ENCODE measurements at regions not wholly inside any gene's neighbourhood (a gene's known extent, or its start where the extent isn't known, plus 50 kb on each side); places are given as distances from the start of the nearest gene placed in this dataset.

DNA sequence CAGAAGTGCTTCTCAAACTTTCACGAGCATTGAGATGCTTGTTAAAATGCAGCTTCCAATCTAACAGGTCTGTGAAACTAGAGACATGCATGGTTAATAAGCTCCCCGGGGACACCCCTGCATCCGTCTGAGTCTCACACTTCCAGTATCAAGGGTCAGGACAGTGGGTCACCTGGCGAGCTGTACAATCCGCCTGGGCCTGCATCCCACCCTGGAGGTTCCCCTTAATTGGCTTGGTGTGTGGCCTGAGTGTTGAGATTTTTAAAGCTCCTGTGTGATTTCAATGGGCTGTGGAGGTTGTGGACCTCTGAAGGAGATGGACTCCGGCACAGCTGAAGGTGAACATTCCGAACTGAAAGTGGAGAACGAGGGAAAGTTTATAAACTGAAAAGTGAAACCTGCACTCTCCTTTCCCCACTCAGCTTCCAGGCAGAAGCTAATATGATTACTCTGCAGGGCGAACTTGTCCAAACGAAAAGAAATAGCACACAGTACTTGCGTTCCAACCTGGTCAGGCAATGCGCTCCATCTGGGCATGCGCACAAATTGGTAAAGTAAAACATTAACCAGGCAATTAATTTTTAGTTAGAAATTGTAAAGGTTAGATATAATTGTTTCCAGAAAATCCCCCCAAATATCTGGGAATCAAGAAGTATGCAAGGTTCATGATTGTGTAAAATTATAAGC lies 191.7 kb upstream of the ALKAL2 start:
- no peak overlapping the region for H3K4me2 ChIP-seq (ENCODE audit: insufficient read depth in 1 of 2, low read depth in 2 of 2, low read length in 2 of 2)
- FAIRE-seq (no peak), DNase-seq (ENCODE audit: low read depth in 1 of 2, low spot score in 2 of 2) (no peak)
- H2BK15ac ChIP-seq (ENCODE audit: low read length): no peak overlapping the region
- no peak overlapping the region for H4K91ac ChIP-seq (replicated peaks; ENCODE audit: insufficient read length, low read length)
- H2BK120ac ChIP-seq (replicated peaks; ENCODE audit: low read depth, low read length): no peak overlapping the region
- H3K4me1 ChIP-seq (replicated peaks in 1 of 4; ENCODE audit: control insufficient read depth in 3 of 4, insufficient read depth in 4 of 4, low read length in 3 of 4): no peaks in the 10 kb centered on the region; a peak in 1 of 7 replicates
- no peak overlapping the region for H3K4me3 ChIP-seq (ENCODE audit: extremely low read depth in 1 of 4, insufficient read depth in 2 of 4, low read depth in 3 of 4, low read length in 4 of 4)
- H3K79me2 ChIP-seq (ENCODE audit: control insufficient read depth in 1 of 2, insufficient read depth in 2 of 2, low read length in 2 of 2): no peaks in the 10 kb centered on the region
- no peak overlapping the region for H2BK20ac ChIP-seq (ENCODE audit: low read length)
- no peaks in the 10 kb centered on the region for H3K79me1 ChIP-seq (ENCODE audit: low read depth, low read length)
- H2AFZ ChIP-seq (ENCODE audit: low read length): 0 out of 2 replicates have a peak overlapping the region, but pooled peaks have one; percentile 0
- POLR2A ChIA-PET (ENCODE audit: partially characterized antibody): interaction anchor here (1.2 to 1.4 kb wide), 2 partner anchors 11 to 63 kb away, joined by 3 to 4 read pairs; no protein-coding TSS in a partner anchor
- H3K36me3 ChIP-seq (ENCODE audit: control insufficient read depth in 2 of 4, insufficient read depth in 4 of 4, low read length in 3 of 4): no peaks in the 10 kb centered on the region
- H3K27me3 ChIP-seq (replicated peaks in 1 of 4; ENCODE audit: control insufficient read depth in 3 of 4, extremely low read depth in 1 of 4, insufficient read depth in 3 of 4, low read length in 3 of 4): no peaks in the 10 kb centered on the region
- H4K20me1 ChIP-seq (replicated peaks in 1 of 2; ENCODE audit: control insufficient read depth in 1 of 2, insufficient read depth in 2 of 2, low read length in 2 of 2): no peaks in the 10 kb centered on the region
- no peak overlapping the region for H3K23ac ChIP-seq (ENCODE audit: insufficient read length)
- no peak overlapping the region for H4K8ac ChIP-seq (ENCODE audit: extremely low read depth, insufficient read depth, low read length)
- 89% methylated on average over 13 of the region's 13 CpGs; no CpG with 5 or more reads in 1 of the 2 experiments for whole genome bisulfite sequencing, 2 experiments (ENCODE audit: extremely low coverage in 1 of 2, insufficient coverage in 1 of 2, insufficient read length in 1 of 2, insufficient replicate concordance in 2 of 2, low coverage in 1 of 2, low lambda C conversion rate in 2 of 2, missing lambda C conversion rate in 1 of 2)
- no peak overlapping the region for H2AK5ac ChIP-seq (ENCODE audit: low read depth, low read length)
- no peak overlapping the region for H2BK12ac ChIP-seq (ENCODE audit: low read depth, low read length)
- H3K14ac ChIP-seq (ENCODE audit: insufficient read length): no peak overlapping the region
- H3K23me2 ChIP-seq (ENCODE audit: low read depth, low read length): no peaks in the 10 kb centered on the region
- no peak overlapping the region for H3K27ac ChIP-seq (ENCODE audit: low read depth, low read length)
- no peaks in the 10 kb centered on the region for H3K9me3 ChIP-seq (ENCODE audit: insufficient read depth in 2 of 2, low read depth in 1 of 2, low read length in 1 of 2)
- H3K18ac ChIP-seq (ENCODE audit: extremely low read depth, low read length): no peak overlapping the region
- H3K4ac ChIP-seq (replicated peaks; ENCODE audit: insufficient read length, low read depth, low read length): no peak overlapping the region
- CTCF ChIA-PET (ENCODE audit: partially characterized antibody): interaction anchor here (1.8 to 2.0 kb wide), 2 partner anchors 9 to 21 kb away, joined by 7 to 8 read pairs; no protein-coding TSS in a partner anchor
- H2BK5ac ChIP-seq (ENCODE audit: low read depth, low read length): no peak overlapping the region
- H3K56ac ChIP-seq (replicated peaks; ENCODE audit: insufficient read length, low read depth, low read length): no peak overlapping the region
- H4K5ac ChIP-seq (ENCODE audit: insufficient read length, low read depth, low read length): no peak overlapping the region
- H3K9ac ChIP-seq (replicated peaks in 1 of 4; ENCODE audit: extremely low read depth in 1 of 4, low read depth in 3 of 4, low read length in 3 of 4): no peak overlapping the region
- no peak for TF ChIP-seq CREB1 (IDR thresholded peaks at IDR 0.05)
- no peak for TF ChIP-seq BCL11A (IDR thresholded peaks at IDR 0.05; ENCODE audit: low read depth in 2 of 2, low read length in 2 of 2)
- TF ChIP-seq YY1 (IDR thresholded peaks at IDR 0.05; ENCODE audit: low read depth, low read length): no peak
- no peak for TF ChIP-seq TEAD4 (IDR thresholded peaks at IDR 0.05; ENCODE audit: low read depth, low read length)
- no peak for TF ChIP-seq EGR1 (IDR thresholded peaks at IDR 0.05; ENCODE audit: borderline replicate concordance, low read depth, low read length)
- TF ChIP-seq, protein P1, sequence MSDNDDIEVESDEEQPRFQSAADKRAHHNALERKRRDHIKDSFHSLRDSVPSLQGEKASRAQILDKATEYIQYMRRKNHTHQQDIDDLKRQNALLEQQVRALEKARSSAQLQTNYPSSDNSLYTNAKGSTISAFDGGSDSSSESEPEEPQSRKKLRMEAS (IDR thresholded peaks at IDR 0.05): no peak
- no peak for TF ChIP-seq GABPA (IDR thresholded peaks at IDR 0.05; ENCODE audit: borderline replicate concordance, insufficient read depth, low read length)
- no peak for TF ChIP-seq POU5F1 (IDR thresholded peaks at IDR 0.05; ENCODE audit: low read depth, low read length)
- no peak for TF ChIP-seq JUN (IDR thresholded peaks at IDR 0.05; ENCODE audit: low read depth, low read length)
- TF ChIP-seq, protein P2, sequence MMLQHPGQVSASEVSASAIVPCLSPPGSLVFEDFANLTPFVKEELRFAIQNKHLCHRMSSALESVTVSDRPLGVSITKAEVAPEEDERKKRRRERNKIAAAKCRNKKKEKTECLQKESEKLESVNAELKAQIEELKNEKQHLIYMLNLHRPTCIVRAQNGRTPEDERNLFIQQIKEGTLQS (IDR thresholded peaks at IDR 0.05; ENCODE audit: insufficient read depth, low read depth, low read length): no peak
- TF ChIP-seq TBP (IDR thresholded peaks at IDR 0.05; ENCODE audit: low read depth, low read length): no peak
- TF ChIP-seq CBX5 (IDR thresholded peaks at IDR 0.05; ENCODE audit: low read depth, low read length): no peak
- TF ChIP-seq PHF8 (conservative IDR thresholded peaks at IDR 0.05; ENCODE audit: low read depth, low read length): no peak
- no peak for TF ChIP-seq POLR2AphosphoS5 (IDR thresholded peaks at IDR 0.05; ENCODE audit: low read depth, low read length)
